NCI-H2196 (cell line): ENCODE measurements at regions not wholly inside any gene's neighbourhood (a gene's known extent, or its start where the extent isn't known, plus 50 kb on each side); places are given as distances from the start of the nearest gene placed in this dataset.
"Not testable (repeated sequence)": the region's sequence is repeated elsewhere in the genome, so short reads cannot be mapped to it uniquely, and the experiment has no call there.

Source experiments
- DNase-seq: peaks from one replicate; lab custom pipeline; 2025; ENCODE audit not compliant: unreplicated experiment; lab: John Stamatoyannopoulos, UW

- not testable (repeated sequence) for DNase-seq
Measured at GRCh38 chr2:8610775-8611174, 71.1 kb upstream of the ID2 start.

- no peak for DNase-seq
Measured at GRCh38 chr2:8611246-8611645, 70.6 kb upstream of the ID2 start.

GRCh38 chr2:8611700-8612099 lies 70.2 kb upstream of the ID2 start:
- DNase-seq = no peak

- no peak for DNase-seq
Measured at GRCh38 chr2:8612734-8613179, 69.1 kb upstream of the ID2 start.

- DNase-seq = not testable (repeated sequence)
Measured at GRCh38 chr2:8613207-8613999, 68.5 kb upstream of the ID2 start.

- DNase-seq = no peak
Measured at GRCh38 chr2:8614646-8615045, 67.2 kb upstream of the ID2 start.

GRCh38 chr2:8615252-8615575 lies 66.6 kb upstream of the ID2 start:
- DNase-seq = no peak

GRCh38 chr2:8615576-8616281 lies 66.1 kb upstream of the ID2 start:
- DNase-seq = no peak

GRCh38 chr2:8617048-8617447 lies 64.8 kb upstream of the ID2 start:
- DNase-seq = no peak

- no peak for DNase-seq
Measured at GRCh38 chr2:8617590-8617989, 64.3 kb upstream of the ID2 start.

GRCh38 chr2:8619071-8619470 lies 62.8 kb upstream of the ID2 start:
- no peak for DNase-seq

- no peak for DNase-seq
Measured at GRCh38 chr2:8620611-8621382, 61.1 kb upstream of the ID2 start.

- no peak for DNase-seq
Measured at GRCh38 chr2:8622199-8622911, 59.5 kb upstream of the ID2 start.

GRCh38 chr2:8622924-8623465 lies 58.9 kb upstream of the ID2 start:
- DNase-seq = no peak

GRCh38 chr2:8623576-8623957 lies 58.3 kb upstream of the ID2 start:
- DNase-seq = no peak

- DNase-seq = no peak
Measured at GRCh38 chr2:8623958-8624591, 57.8 kb upstream of the ID2 start.

- DNase-seq = no peak
Measured at GRCh38 chr2:8624855-8625398, 56.9 kb upstream of the ID2 start.

GRCh38 chr2:8625399-8626300 lies 56.2 kb upstream of the ID2 start:
- DNase-seq = no peak

- DNase-seq = no peak
Measured at GRCh38 chr2:8626572-8626971, 55.3 kb upstream of the ID2 start.
